Brain microvascular endothelial cell (primary cell): ENCODE measurements at regions not wholly inside any gene's neighbourhood (a gene's known extent, or its start where the extent isn't known, plus 50 kb on each side); places are given as distances from the start of the nearest gene placed in this dataset.
"Not testable (repeated sequence)": the region's sequence is repeated elsewhere in the genome, so short reads cannot be mapped to it uniquely, and the experiment has no call there.

Experiments used
- DNase-seq: peaks from one replicate; pipeline ENCODE4 v3.0.0-alpha.2; 2020
- H3K27ac ChIP-seq: fragments of 250-450 bp; sonication (Bioruptor Pico); 2 replicates; pipeline ENCODE4 v1.5.1; 2020; ENCODE audit warnings: mild to moderate bottlenecking, moderate library complexity
- H3K27me3 ChIP-seq: fragments of 250-450 bp; sonication (Bioruptor Pico); replicated peaks from 2 replicates; pipeline ENCODE4 v1.5.1; 2020; ENCODE audit warnings: mild to moderate bottlenecking
- H3K36me3 ChIP-seq: fragments of 250-450 bp; sonication (Bioruptor Pico); replicated peaks from 2 replicates; pipeline ENCODE4 v1.5.1; 2020; ENCODE audit warnings: mild to moderate bottlenecking
- H3K4me3 ChIP-seq: 2 replicates; pipeline ENCODE4 v1.5.1; 2011; ENCODE audit warnings: low read depth, mild to moderate bottlenecking, control low read depth, low read length, moderate library complexity
- in situ Hi-C: cut with HindIII; loops from 2 replicates; pipeline ENCODE4 v1.10.0; 2017; ENCODE audit warnings: low sequenced_read_pairs, low pct_ligation_motif_present
- TF ChIP-seq, protein P1 (sequence below): IDR thresholded peaks from 2 replicates; pipeline ENCODE4 v1.5.1; 2011; ENCODE audit warnings: low read depth, mild to moderate bottlenecking, moderate library complexity, low read length, control low read depth, inconsistent platforms; ENCODE audit errors: missing control alignments

DNA sequence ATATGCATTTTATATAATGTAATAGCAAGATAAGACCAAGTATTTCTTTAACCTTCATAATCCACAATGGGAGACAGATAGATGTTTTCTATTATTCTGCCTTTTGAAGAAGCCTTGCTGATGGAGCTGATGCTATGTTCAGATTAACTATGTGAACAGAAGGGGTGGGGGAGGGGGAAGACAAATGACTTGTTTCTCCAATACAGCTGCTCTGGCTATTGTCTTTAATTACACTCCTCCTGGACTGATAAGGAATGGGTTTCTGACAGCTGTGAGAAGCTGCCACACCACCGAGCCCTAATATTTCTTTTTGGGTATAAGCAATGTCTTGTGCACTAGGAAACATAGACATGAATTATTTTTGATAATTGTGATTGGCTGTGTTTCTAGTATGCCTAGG lies 62.0 kb downstream of the CAVIN4 start:
- TF ChIP-seq, protein P1, sequence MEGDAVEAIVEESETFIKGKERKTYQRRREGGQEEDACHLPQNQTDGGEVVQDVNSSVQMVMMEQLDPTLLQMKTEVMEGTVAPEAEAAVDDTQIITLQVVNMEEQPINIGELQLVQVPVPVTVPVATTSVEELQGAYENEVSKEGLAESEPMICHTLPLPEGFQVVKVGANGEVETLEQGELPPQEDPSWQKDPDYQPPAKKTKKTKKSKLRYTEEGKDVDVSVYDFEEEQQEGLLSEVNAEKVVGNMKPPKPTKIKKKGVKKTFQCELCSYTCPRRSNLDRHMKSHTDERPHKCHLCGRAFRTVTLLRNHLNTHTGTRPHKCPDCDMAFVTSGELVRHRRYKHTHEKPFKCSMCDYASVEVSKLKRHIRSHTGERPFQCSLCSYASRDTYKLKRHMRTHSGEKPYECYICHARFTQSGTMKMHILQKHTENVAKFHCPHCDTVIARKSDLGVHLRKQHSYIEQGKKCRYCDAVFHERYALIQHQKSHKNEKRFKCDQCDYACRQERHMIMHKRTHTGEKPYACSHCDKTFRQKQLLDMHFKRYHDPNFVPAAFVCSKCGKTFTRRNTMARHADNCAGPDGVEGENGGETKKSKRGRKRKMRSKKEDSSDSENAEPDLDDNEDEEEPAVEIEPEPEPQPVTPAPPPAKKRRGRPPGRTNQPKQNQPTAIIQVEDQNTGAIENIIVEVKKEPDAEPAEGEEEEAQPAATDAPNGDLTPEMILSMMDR, result no peak
- Histone ChIP-seq H3K4me3 (no peak overlapping the region), H3K27me3 (no peaks in the 10 kb centered on the region), H3K27ac (no peak overlapping the region), H3K36me3 (no peaks in the 10 kb centered on the region)
- in situ Hi-C loops, result no loop called here
- DNase-seq, result no peak

DNA sequence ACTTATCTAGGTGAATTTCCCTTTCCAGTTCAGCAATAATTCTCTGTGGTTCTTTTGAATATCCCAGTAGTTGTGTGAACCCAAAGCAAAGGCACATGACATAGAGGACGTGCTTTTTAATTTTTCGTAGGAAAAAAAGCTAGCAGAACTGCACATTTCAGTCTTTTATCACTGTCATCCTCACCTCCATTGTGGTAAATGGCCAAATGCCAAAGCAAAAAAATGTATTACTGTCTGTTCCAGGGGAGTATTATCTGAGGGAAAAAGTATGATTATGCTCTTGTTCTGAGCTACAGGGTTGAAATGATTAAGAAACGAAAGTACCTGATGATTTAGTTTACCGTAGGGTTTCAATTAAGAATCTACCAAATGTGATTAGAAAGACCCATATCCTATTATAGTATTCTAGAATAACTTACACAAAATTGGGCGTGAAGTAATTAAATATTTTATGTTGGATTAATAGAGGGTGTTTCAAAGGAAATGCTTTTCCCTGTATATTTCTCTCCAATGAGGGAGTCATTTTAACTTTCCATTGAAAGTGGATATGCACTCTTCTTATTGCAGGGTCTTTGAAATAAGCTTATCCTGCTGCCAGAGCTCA lies 62.7 kb downstream of the CAVIN4 start:
- no peak overlapping the region for H3K4me3 ChIP-seq
- H3K36me3 ChIP-seq, result no peaks in the 10 kb centered on the region
- in situ Hi-C loops, result no loop called here
- no peak overlapping the region for H3K27ac ChIP-seq
- no peaks in the 10 kb centered on the region for H3K27me3 ChIP-seq
- TF ChIP-seq, protein P1, result no peak
- no peak for DNase-seq

DNA sequence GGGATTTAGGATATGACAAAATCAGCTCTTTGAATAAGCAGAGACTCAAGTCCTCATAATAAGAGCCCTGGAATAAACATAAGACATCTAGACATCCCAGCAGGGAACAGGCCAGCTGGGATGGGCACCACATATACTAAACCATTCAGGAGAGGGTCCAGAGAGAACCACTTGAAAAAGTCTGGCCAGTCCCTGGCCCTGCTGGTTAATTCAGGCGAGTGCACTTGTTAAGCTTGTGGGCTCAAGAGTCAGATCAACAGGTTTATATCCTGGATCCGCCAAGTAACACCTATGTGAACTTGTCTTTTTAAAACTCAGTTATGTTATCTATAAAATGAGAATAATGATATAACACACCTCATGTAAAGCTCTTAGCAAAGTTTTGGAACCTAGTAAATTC lies 63.3 kb downstream of the CAVIN4 start:
- no peak for DNase-seq
- no peaks in the 10 kb centered on the region for H3K27me3 ChIP-seq
- TF ChIP-seq, protein P1, result no peak
- in situ Hi-C loops, result no loop called here
- H3K4me3 ChIP-seq, result no peak overlapping the region
- H3K27ac ChIP-seq, result no peak overlapping the region
- no peaks in the 10 kb centered on the region for H3K36me3 ChIP-seq

DNA sequence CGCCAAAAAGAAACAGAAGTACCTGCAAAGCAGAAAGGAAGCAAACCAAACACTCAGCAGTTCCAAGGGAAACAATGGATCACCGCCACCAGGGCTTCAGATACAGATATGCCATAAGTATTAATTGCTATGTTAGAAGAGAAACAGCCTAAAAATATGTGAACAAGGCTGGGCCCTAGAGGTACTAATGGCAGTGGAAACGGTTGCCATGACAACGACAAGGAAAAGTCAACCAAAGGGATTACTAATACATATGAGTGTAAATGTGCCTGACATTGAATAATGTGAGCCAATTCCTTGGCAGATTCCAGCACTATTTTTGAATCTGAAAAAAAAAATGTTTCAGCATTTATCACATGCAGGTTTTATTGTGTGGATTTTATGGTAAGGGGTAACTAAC lies 75.0 kb downstream of the CAVIN4 start:
- H3K27me3 ChIP-seq, result no peaks in the 10 kb centered on the region
- no peaks in the 10 kb centered on the region for H3K36me3 ChIP-seq
- TF ChIP-seq, protein P1, result no peak
- H3K27ac ChIP-seq, result no peak overlapping the region
- DNase-seq, result no peak
- H3K4me3 ChIP-seq, result no peak overlapping the region
- in situ Hi-C loops, result no loop called here

DNA sequence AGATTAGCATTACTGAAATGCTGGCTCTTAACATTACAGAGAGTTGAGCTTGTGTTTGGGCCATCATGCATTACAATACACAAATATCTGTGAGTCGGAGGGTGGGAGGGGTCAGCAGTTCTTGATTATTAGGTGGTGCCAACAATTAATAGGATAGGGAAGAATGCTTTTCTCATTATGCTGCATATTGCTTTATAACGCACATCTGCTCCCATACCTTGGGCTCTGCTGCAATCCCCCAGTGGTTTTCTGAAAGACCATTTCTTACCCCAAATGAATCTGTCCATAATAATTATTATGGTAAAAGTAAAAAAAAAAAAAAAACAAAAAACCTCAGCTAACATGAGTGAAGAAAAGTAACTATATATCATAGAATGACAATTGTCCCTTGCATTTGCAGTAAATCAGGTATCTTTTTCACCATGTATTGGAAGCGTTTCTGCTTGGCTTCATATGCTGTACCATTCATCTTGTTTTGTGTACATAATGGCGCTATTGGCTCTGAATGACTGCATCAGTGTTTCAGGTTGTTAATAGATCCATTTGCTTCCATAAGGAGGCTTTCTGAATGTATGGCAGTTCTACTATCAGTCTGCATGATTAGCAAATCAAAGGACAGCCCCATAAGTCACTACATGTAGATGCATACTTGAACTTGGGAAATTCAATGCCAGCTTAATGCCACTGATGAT lies 75.9 kb downstream of the CAVIN4 start:
- H3K27ac ChIP-seq, result no peak overlapping the region
- H3K36me3 ChIP-seq, result no peaks in the 10 kb centered on the region
- DNase-seq, result no peak
- TF ChIP-seq, protein P1, result no peak
- H3K27me3 ChIP-seq, result no peaks in the 10 kb centered on the region
- in situ Hi-C loops, result no loop called here
- no peak overlapping the region for H3K4me3 ChIP-seq

DNA sequence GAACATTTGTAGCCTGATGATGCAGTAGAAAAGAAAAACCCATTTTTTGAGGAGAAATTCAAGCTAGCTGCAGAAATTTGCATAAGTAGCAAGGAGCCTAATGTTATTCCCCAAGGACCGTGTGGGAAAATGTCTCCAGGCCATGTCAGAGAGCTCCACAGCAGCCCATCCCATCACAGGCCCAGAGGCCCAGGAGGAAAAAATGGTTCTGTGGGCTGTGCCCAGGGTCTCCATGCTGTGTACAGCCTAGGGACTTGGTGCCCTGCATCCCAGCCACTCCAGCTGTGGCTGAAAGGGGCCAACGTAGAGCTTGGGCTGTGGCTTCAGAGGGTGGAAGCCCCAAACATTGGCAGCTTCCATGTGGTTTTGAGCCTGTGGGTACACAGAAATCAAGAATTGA lies 79.0 kb downstream of the CAVIN4 start:
- DNase-seq, H3K27me3 ChIP-seq, H3K4me3 ChIP-seq, H3K36me3 ChIP-seq, H3K27ac ChIP-seq, in situ Hi-C loops: not testable (repeated sequence)
